ENCODE measurements at regions not wholly inside any gene's neighbourhood (a gene's known extent, or its start where the extent isn't known, plus 50 kb on each side); places are given as distances from the start of the nearest gene placed in this dataset.
"Not testable (repeated sequence)": the region's sequence is repeated elsewhere in the genome, so short reads cannot be mapped to it uniquely, and the experiment has no call there.

- DNase-seq, result not testable (repeated sequence)
Measured at GRCh38 chr2:91525587-91525986, 2834.1 kb downstream of the RPIA start.

GRCh38 chr2:91526083-91526482 lies 2834.6 kb downstream of the RPIA start:
- DNase-seq, result not testable (repeated sequence)

GRCh38 chr2:91527056-91527455 lies 2835.6 kb downstream of the RPIA start:
- not testable (repeated sequence) for DNase-seq

GRCh38 chr2:91527491-91528031 lies 2836.1 kb downstream of the RPIA start:
- not testable (repeated sequence) for DNase-seq

GRCh38 chr2:91528361-91528760 lies 2836.9 kb downstream of the RPIA start:
- not testable (repeated sequence) for DNase-seq

GRCh38 chr2:91536109-91536508 lies 2844.6 kb downstream of the RPIA start:
- not testable (repeated sequence) for DNase-seq

GRCh38 chr2:91536549-91537263 lies 2845.2 kb downstream of the RPIA start:
- not testable (repeated sequence) for DNase-seq

GRCh38 chr2:91549316-91549715 lies 2857.8 kb downstream of the RPIA start:
- not testable (repeated sequence) for DNase-seq

- DNase-seq, result not testable (repeated sequence)
Measured at GRCh38 chr2:91558234-91558633, 2866.8 kb downstream of the RPIA start.

- not testable (repeated sequence) for DNase-seq
Measured at GRCh38 chr2:91559269-91559668, 2867.8 kb downstream of the RPIA start.

- not testable (repeated sequence) for DNase-seq
Measured at GRCh38 chr2:91559886-91560614, 2868.6 kb downstream of the RPIA start.

GRCh38 chr2:91562184-91562583 lies 2870.7 kb downstream of the RPIA start:
- not testable (repeated sequence) for DNase-seq

- not testable (repeated sequence) for DNase-seq
Measured at GRCh38 chr2:91564700-91565099, 2873.2 kb downstream of the RPIA start.

- not testable (repeated sequence) for DNase-seq
Measured at GRCh38 chr2:91565689-91566430, 2874.4 kb downstream of the RPIA start.

- DNase-seq, result not testable (repeated sequence)
Measured at GRCh38 chr2:91566611-91567010, 2875.1 kb downstream of the RPIA start.

GRCh38 chr2:91567546-91568335 lies 2876.3 kb downstream of the RPIA start:
- DNase-seq, result not testable (repeated sequence)

GRCh38 chr2:91568391-91569338 lies 2877.2 kb downstream of the RPIA start:
- DNase-seq, result not testable (repeated sequence)

- DNase-seq, result not testable (repeated sequence)
Measured at GRCh38 chr2:91571239-91571923, 2879.9 kb downstream of the RPIA start.

- not testable (repeated sequence) for DNase-seq
Measured at GRCh38 chr2:91573018-91573417, 2881.5 kb downstream of the RPIA start.

GRCh38 chr2:91573755-91574154 lies 2882.3 kb downstream of the RPIA start:
- not testable (repeated sequence) for DNase-seq
